ENCODE measurements at regions not wholly inside any gene's neighbourhood (a gene's known extent, or its start where the extent isn't known, plus 50 kb on each side); places are given as distances from the start of the nearest gene placed in this dataset.

GRCh38 chr13:74227476-74228158, 93.4 kb upstream of the KLF12 start:
- peaks cover 3% of the 10 kb centered on the region for H3K36me3 Mint-ChIP-seq
- no peaks in the 10 kb centered on the region for H3K27me3 Mint-ChIP-seq
- Histone ChIP-seq H3K27ac (ENCODE audit: low read length) (no peak overlapping the region), H3K9me3 (no peaks in the 10 kb centered on the region), H3K4me1 (ENCODE audit: control insufficient read depth in 1 of 2, extremely low read depth in 1 of 2, insufficient read depth in 2 of 2, low read length in 2 of 2) (peaks cover 11% of the 10 kb centered on the region in 2 experiments), H3K27me3 (replicated peaks in 1 of 2; ENCODE audit: control insufficient read depth in 2 of 2, extremely low read depth in 1 of 2, insufficient read depth in 2 of 2, low read length in 1 of 2) (no peaks in the 10 kb centered on the region), H3K4me3 (ENCODE audit: control insufficient read depth in 1 of 2, extremely low read depth in 1 of 2, low read length in 1 of 2) (no peak overlapping the region), H3K36me3 (ENCODE audit: control insufficient read depth in 2 of 2, extremely low read depth in 1 of 2, insufficient read depth in 1 of 2, low read length in 1 of 2) (no peaks in the 10 kb centered on the region)
- CTCF ChIA-PET: no interaction called here
- no peak for DNase-seq
- no CpG with 5 or more reads among the region's 6 CpGs for WGBS (ENCODE audit: insufficient coverage)
- H3K27ac Mint-ChIP-seq: no peak overlapping the region
- peaks cover 0 to 10% (median 4%) of the 10 kb centered on the region in 3 donors for H3K9me3 Mint-ChIP-seq
- H3K4me1 Mint-ChIP-seq: peaks cover 32 to 35% (median 35%) of the 10 kb centered on the region in 3 donors
- H3K4me3 Mint-ChIP-seq: no peak overlapping the region
- ATAC-seq (replicated peaks in 1 of 4): no peak
- POLR2A ChIA-PET: interaction anchor here in 1 of 2 donors (0.8 to 0.9 kb wide), 2 partner anchors 21 to 26 kb away, joined by 3 read pairs; no protein-coding TSS in a partner anchor

DNA sequence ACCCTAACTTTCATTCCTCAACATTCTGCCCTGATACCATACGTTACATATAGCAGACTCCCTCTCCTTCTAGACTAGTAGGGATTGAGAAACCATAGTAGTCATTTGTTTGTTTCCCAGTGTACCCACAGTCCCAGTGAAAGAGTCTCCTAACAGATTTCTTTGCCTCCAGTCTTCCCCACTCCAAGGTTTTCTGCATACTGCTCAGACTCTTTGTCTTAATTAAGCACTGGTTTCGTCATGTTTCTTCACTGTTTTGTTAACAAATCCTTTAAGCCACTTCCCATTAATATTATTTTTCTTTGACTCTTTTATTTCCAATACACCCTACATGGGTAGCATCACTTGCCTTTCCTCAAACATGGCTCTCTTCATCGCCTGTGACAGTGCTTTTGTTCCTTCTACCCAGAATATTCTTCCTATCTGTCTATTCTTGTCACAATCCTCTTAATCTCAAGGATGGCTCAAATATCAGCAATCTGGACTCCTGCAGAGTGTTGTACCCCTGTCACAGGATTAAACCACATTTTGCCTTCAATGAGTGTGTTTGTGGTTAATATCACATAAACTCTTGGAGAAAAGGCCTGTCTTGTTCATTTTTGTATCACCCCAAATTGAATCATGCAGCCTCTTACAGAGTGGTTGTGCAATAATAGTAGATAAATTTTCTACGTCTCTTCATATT, 92.7 kb upstream of the KLF12 start:
- Histone ChIP-seq H3K4me3 (ENCODE audit: control insufficient read depth in 1 of 2, extremely low read depth in 1 of 2, low read length in 1 of 2) (no peak overlapping the region), H3K27ac (ENCODE audit: low read length) (no peak overlapping the region), H3K9me3 (no peaks in the 10 kb centered on the region), H3K36me3 (ENCODE audit: control insufficient read depth in 2 of 2, extremely low read depth in 1 of 2, insufficient read depth in 1 of 2, low read length in 1 of 2) (no peaks in the 10 kb centered on the region), H3K4me1 (ENCODE audit: control insufficient read depth in 1 of 2, extremely low read depth in 1 of 2, insufficient read depth in 2 of 2, low read length in 2 of 2) (peaks cover 11% of the 10 kb centered on the region in 2 experiments), H3K27me3 (replicated peaks in 1 of 2; ENCODE audit: control insufficient read depth in 2 of 2, extremely low read depth in 1 of 2, insufficient read depth in 2 of 2, low read length in 1 of 2) (no peaks in the 10 kb centered on the region)
- no peaks in the 10 kb centered on the region for H3K27me3 Mint-ChIP-seq
- DNase-seq (no peak), ATAC-seq (replicated peaks in 1 of 4) (no peak)
- ChIA-PET CTCF (no interaction called here), POLR2A (no interaction called here)
- peaks cover 25 to 30% (median 29%) of the 10 kb centered on the region in 3 donors for H3K4me1 Mint-ChIP-seq
- H3K4me3 Mint-ChIP-seq: no peak overlapping the region
- peaks cover 0 to 10% (median 4%) of the 10 kb centered on the region in 3 donors for H3K9me3 Mint-ChIP-seq
- peaks cover 3% of the 10 kb centered on the region for H3K36me3 Mint-ChIP-seq
- 100% methylated on average over 2 of the region's 4 CpGs for WGBS (ENCODE audit: insufficient coverage)
- no peak overlapping the region for H3K27ac Mint-ChIP-seq

GRCh38 chr13:74221752-74222151, 87.5 kb upstream of the KLF12 start:
- Histone ChIP-seq H3K27ac (ENCODE audit: low read length) (no peak overlapping the region), H3K4me1 (ENCODE audit: control insufficient read depth in 1 of 2, extremely low read depth in 1 of 2, insufficient read depth in 2 of 2, low read length in 2 of 2) (no peaks in the 10 kb centered on the region), H3K9me3 (no peaks in the 10 kb centered on the region), H3K4me3 (ENCODE audit: control insufficient read depth in 1 of 2, extremely low read depth in 1 of 2, low read length in 1 of 2) (no peak overlapping the region), H3K36me3 (ENCODE audit: control insufficient read depth in 2 of 2, extremely low read depth in 1 of 2, insufficient read depth in 1 of 2, low read length in 1 of 2) (no peaks in the 10 kb centered on the region), H3K27me3 (replicated peaks in 1 of 2; ENCODE audit: control insufficient read depth in 2 of 2, extremely low read depth in 1 of 2, insufficient read depth in 2 of 2, low read length in 1 of 2) (no peaks in the 10 kb centered on the region)
- H3K27me3 Mint-ChIP-seq: no peaks in the 10 kb centered on the region
- H3K4me1 Mint-ChIP-seq: peaks cover 0 to 9% (median 6%) of the 10 kb centered on the region in 3 donors
- no peaks in the 10 kb centered on the region for H3K9me3 Mint-ChIP-seq
- ATAC-seq (replicated peaks in 1 of 4) (no peak), DNase-seq (no peak)
- ChIA-PET CTCF (no interaction called here), POLR2A (no interaction called here)
- H3K4me3 Mint-ChIP-seq: no peak overlapping the region
- no peaks in the 10 kb centered on the region for H3K36me3 Mint-ChIP-seq
- no peak overlapping the region for H3K27ac Mint-ChIP-seq
- no CpG with 5 or more reads among the region's 2 CpGs for WGBS (ENCODE audit: insufficient coverage)

DNA sequence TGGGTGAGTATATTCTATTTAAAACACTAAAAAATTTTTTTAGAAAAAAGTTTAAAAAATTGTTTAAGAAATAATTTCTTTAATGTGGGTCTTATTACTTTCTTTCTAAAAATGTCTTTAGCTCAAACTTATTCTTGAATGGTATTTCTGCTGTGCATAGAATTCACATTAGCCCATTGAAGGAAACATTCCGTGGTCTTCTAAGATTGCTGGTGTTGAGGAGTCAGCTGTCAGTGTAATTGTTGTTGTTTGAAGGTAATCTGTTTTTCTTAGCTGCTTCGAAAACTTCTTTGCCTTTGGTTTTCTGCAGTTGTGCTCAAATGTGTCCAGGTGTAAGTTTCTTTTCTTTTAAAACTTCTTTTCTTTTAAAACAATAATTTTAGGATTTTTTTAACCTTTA, 85.4 kb upstream of the KLF12 start:
- H3K36me3 ChIP-seq (ENCODE audit: control insufficient read depth in 2 of 2, extremely low read depth in 1 of 2, insufficient read depth in 1 of 2, low read length in 1 of 2): no peaks in the 10 kb centered on the region
- CTCF ChIA-PET: interaction anchor here in 1 of 2 donors (0.5 kb wide), 1 partner anchor 71 kb away, joined by 3 read pairs; no protein-coding TSS in a partner anchor
- no peak for DNase-seq
- no peaks in the 10 kb centered on the region for H3K27me3 ChIP-seq (replicated peaks in 1 of 2; ENCODE audit: control insufficient read depth in 2 of 2, extremely low read depth in 1 of 2, insufficient read depth in 2 of 2, low read length in 1 of 2)
- peaks cover 0 to 14% (median 6%) of the 10 kb centered on the region in 3 donors for H3K4me1 Mint-ChIP-seq
- no peak overlapping the region for H3K4me3 Mint-ChIP-seq
- no peak overlapping the region for H3K4me3 ChIP-seq (ENCODE audit: control insufficient read depth in 1 of 2, extremely low read depth in 1 of 2, low read length in 1 of 2)
- no CpG with 5 or more reads among the region's 2 CpGs for WGBS (ENCODE audit: insufficient coverage)
- H3K27ac ChIP-seq (ENCODE audit: low read length): no peak overlapping the region
- no peaks in the 10 kb centered on the region for H3K9me3 Mint-ChIP-seq
- no peaks in the 10 kb centered on the region for H3K9me3 ChIP-seq
- no peaks in the 10 kb centered on the region for H3K4me1 ChIP-seq (ENCODE audit: control insufficient read depth in 1 of 2, extremely low read depth in 1 of 2, insufficient read depth in 2 of 2, low read length in 2 of 2)
- POLR2A ChIA-PET: no interaction called here
- H3K36me3 Mint-ChIP-seq: no peaks in the 10 kb centered on the region
- H3K27me3 Mint-ChIP-seq: no peaks in the 10 kb centered on the region
- H3K27ac Mint-ChIP-seq: no peak overlapping the region
- no peak for ATAC-seq (replicated peaks in 1 of 4)

DNA sequence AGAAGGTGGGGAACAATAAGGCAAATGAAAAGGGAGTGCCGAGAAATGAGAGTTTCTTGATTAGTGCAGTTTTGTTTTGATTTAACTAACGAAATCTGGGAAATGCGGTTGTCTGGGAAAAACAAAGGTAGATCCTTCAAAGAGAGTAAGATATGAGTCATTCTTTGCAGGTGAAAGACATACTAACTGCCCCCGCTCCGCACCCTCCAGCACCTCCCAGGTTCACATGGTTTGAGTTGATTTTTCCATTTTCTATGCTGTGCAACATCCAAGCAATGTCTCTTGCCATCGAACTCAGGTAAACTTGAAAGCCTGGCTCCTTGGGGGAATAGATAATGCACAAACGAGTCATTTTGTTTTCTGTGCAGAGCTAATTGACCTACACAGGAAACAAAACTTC, 84.1 kb upstream of the KLF12 start:
- H3K9me3 Mint-ChIP-seq: no peaks in the 10 kb centered on the region
- H3K4me1 Mint-ChIP-seq: peaks cover 6 to 17% (median 7%) of the 10 kb centered on the region in 3 donors
- H3K27me3 Mint-ChIP-seq: no peaks in the 10 kb centered on the region
- ATAC-seq (replicated peaks in 1 of 4) (peak in 1 of 4 experiments; percentile 47), DNase-seq (no peak)
- H3K27ac ChIP-seq (ENCODE audit: low read length): no peak overlapping the region
- H3K27me3 ChIP-seq (replicated peaks in 1 of 2; ENCODE audit: control insufficient read depth in 2 of 2, extremely low read depth in 1 of 2, insufficient read depth in 2 of 2, low read length in 1 of 2): no peaks in the 10 kb centered on the region
- H3K4me3 ChIP-seq (ENCODE audit: control insufficient read depth in 1 of 2, extremely low read depth in 1 of 2, low read length in 1 of 2): no peak overlapping the region
- H3K27ac Mint-ChIP-seq: no peak overlapping the region
- POLR2A ChIA-PET: no interaction called here
- CTCF ChIA-PET: interaction anchor here in 1 of 2 donors (0.6 kb wide), 1 partner anchor 1172 kb away, joined by 3 read pairs; no protein-coding TSS in a partner anchor
- H3K36me3 Mint-ChIP-seq: no peaks in the 10 kb centered on the region
- no peaks in the 10 kb centered on the region for H3K9me3 ChIP-seq
- WGBS (ENCODE audit: insufficient coverage): 67% methylated on average over 1 of the region's 7 CpGs
- H3K4me1 ChIP-seq (ENCODE audit: control insufficient read depth in 1 of 2, extremely low read depth in 1 of 2, insufficient read depth in 2 of 2, low read length in 2 of 2): no peaks in the 10 kb centered on the region
- H3K36me3 ChIP-seq (ENCODE audit: control insufficient read depth in 2 of 2, extremely low read depth in 1 of 2, insufficient read depth in 1 of 2, low read length in 1 of 2): no peaks in the 10 kb centered on the region
- H3K4me3 Mint-ChIP-seq: peak overlapping the region in 1 of 3 donors; percentile 0

DNA sequence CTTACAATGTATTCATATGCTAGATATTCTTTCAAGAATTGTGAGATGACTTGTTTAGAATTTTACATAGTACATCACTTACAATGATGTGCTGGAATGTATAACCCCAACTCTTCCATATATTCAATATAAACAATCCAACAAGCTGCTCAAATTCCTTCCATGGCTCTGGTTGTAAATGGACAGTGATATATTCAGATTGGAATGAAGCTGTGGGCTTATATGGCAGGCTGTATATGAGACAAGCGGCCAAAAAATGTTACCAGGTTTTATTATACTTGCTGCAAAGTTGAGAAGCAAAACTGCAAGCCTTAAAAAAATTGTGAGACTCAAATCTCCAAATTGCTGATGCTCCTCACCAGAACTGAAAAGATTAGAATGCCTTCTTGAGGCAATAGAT, 83.6 kb upstream of the KLF12 start:
- no peaks in the 10 kb centered on the region for H3K27me3 ChIP-seq (replicated peaks in 1 of 2; ENCODE audit: control insufficient read depth in 2 of 2, extremely low read depth in 1 of 2, insufficient read depth in 2 of 2, low read length in 1 of 2)
- H3K4me3 Mint-ChIP-seq: no peak overlapping the region
- peaks cover 6 to 17% (median 7%) of the 10 kb centered on the region in 3 donors for H3K4me1 Mint-ChIP-seq
- CTCF ChIA-PET: no interaction called here
- H3K36me3 Mint-ChIP-seq: no peaks in the 10 kb centered on the region
- H3K27me3 Mint-ChIP-seq: no peaks in the 10 kb centered on the region
- no peaks in the 10 kb centered on the region for H3K4me1 ChIP-seq (ENCODE audit: control insufficient read depth in 1 of 2, extremely low read depth in 1 of 2, insufficient read depth in 2 of 2, low read length in 2 of 2)
- H3K4me3 ChIP-seq (ENCODE audit: control insufficient read depth in 1 of 2, extremely low read depth in 1 of 2, low read length in 1 of 2): no peak overlapping the region
- H3K36me3 ChIP-seq (ENCODE audit: control insufficient read depth in 2 of 2, extremely low read depth in 1 of 2, insufficient read depth in 1 of 2, low read length in 1 of 2): no peaks in the 10 kb centered on the region
- no peaks in the 10 kb centered on the region for H3K9me3 ChIP-seq
- no peak overlapping the region for H3K27ac ChIP-seq (ENCODE audit: low read length)
- WGBS (ENCODE audit: insufficient coverage): no CpG with 5 or more reads among the region's 1 CpG
- ATAC-seq (replicated peaks in 1 of 4) (no peak), DNase-seq (no peak)
- no peaks in the 10 kb centered on the region for H3K9me3 Mint-ChIP-seq
- POLR2A ChIA-PET: no interaction called here
- H3K27ac Mint-ChIP-seq: no peak overlapping the region
